Mucosa of rectum (tissue), 2 donors: ENCODE measurements at regions not wholly inside any gene's neighbourhood (a gene's known extent, or its start where the extent isn't known, plus 50 kb on each side); places are given as distances from the start of the nearest gene placed in this dataset.

Experiments used
- H3K27ac ChIP-seq, 2 donors: one replicate each; pipeline ENCODE4 v1.7.0; 2013; ENCODE audit warnings: inconsistent platforms in 2 of 2, low read depth in 2 of 2, low read length in 2 of 2
- H3K27me3 ChIP-seq, 2 donors: one replicate each; pipeline ENCODE4 v1.7.0; 2013; ENCODE audit warnings: low read length in 2 of 2; ENCODE audit not compliant: control insufficient read depth in 2 of 2, insufficient read depth in 2 of 2
- H3K36me3 ChIP-seq, 2 donors: one replicate each; pipeline ENCODE4 v1.7.0; 2013; ENCODE audit warnings: low read length in 2 of 2; ENCODE audit not compliant: control insufficient read depth in 2 of 2, insufficient read depth in 2 of 2
- H3K4me1 ChIP-seq, 2 donors: one replicate each; pipeline ENCODE4 v1.7.0; 2013; ENCODE audit warnings: low read length in 2 of 2, mild to moderate bottlenecking in 1 of 2; ENCODE audit not compliant: control insufficient read depth in 2 of 2, insufficient read depth in 2 of 2
- H3K4me3 ChIP-seq, 2 donors: one replicate each; pipeline ENCODE4 v1.7.0; 2013; ENCODE audit warnings: low read length in 2 of 2
- H3K9ac ChIP-seq, 2 donors: one replicate each; pipeline ENCODE4 v1.7.0; 2013; ENCODE audit warnings: low read length in 2 of 2, low read depth in 1 of 2, mild to moderate bottlenecking in 1 of 2
- H3K9me3 ChIP-seq, 2 donors: one replicate each; pipeline ENCODE4 v1.7.0; 2013; ENCODE audit warnings: low read length in 2 of 2; ENCODE audit not compliant: control insufficient read depth in 2 of 2
- donor health status: healthy.
- donor health status: Normal muscosa, but diverticular disease.

DNA sequence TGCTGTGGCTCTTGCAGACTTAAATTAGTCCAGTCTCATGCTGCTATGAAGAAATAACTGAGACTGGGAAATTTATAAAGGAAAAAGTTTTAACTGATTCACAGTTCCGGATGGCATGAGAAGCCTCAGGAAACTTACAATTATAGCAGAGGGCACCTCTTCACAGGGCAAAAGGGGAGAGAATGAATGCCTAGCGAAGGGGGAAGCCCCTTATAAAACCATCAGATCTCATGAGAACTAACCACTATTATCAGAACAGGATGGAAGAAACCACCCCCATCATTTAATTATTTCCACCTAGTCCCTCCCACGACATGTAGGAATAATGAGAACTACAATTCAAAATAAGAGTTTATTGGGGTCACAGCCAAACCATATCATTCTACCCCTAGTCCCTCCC lies 91.4 kb downstream of the GPR174 start:
- Histone ChIP-seq H3K36me3 (no peaks in the 10 kb centered on the region), H3K9ac (no peak overlapping the region)

DNA sequence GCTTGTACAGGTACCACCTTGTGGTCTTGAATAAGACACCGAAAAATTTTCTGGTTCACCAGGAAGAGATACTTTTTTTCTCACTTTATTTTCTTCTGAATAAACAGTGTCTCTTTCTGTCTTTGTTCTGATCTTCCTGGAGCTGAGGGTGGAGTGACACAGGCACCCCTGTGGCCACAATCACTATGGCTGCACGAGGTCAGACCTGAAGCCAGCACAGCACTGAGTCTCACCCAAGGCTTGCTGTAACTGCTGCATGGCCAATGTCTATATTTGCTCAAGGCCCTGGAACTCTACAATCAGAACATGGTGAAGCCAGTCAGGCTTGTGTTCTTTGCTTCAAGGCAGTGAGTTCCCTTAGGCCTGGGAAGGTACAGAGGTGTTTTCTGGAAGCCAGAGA lies 87.2 kb downstream of the GPR174 start:
- no peaks in the 10 kb centered on the region for H3K27me3 ChIP-seq
- no peak overlapping the region for H3K27ac ChIP-seq
- H3K36me3 ChIP-seq = no peaks in the 10 kb centered on the region
- no peak overlapping the region for H3K4me3 ChIP-seq
- no peaks in the 10 kb centered on the region for H3K9me3 ChIP-seq
- H3K9ac ChIP-seq = no peak overlapping the region
- H3K4me1 ChIP-seq = no peaks in the 10 kb centered on the region

More for the DNA sequence above, 91.4 kb downstream of the GPR174 start:
- Histone ChIP-seq H3K27me3 (no peaks in the 10 kb centered on the region), H3K4me1 (no peaks in the 10 kb centered on the region), H3K4me3 (no peak overlapping the region), H3K27ac (no peak overlapping the region), H3K9me3 (no peaks in the 10 kb centered on the region)
